WTC11 (cell line): ENCODE measurements at regions not wholly inside any gene's neighbourhood (a gene's known extent, or its start where the extent isn't known, plus 50 kb on each side); places are given as distances from the start of the nearest gene placed in this dataset.

Source experiments
- ATAC-seq: fragments of 200-7000 bp; cut with Tn5 transposase; 2 replicates; pipeline ENCODE4 v1.10.0; 2021; ENCODE audit warnings: mild to moderate bottlenecking, moderate library complexity
- CTCF ChIA-PET: fragments of 300-600 bp; sonication (Branson Sonifier 250); formaldehyde crosslinking; loops from one replicate; lab custom pipeline; 2021; ENCODE audit warnings: antibody characterized with exemption; lab: Charles Lee
- POLR2A ChIA-PET: fragments of 350-600 bp; sonication (Branson Sonifier 250); formaldehyde crosslinking; loops from one replicate; lab custom pipeline; 2021; ENCODE audit warnings: antibody characterized with exemption; lab: Charles Lee
- DNase-seq: peaks from one replicate; pipeline ENCODE4 v3.0.0; 2021; ENCODE audit warnings: low spot score
- H3K27ac Mint-ChIP-seq: 2 replicates; pipeline ENCODE4 v1.8.0; 2021; ENCODE audit warnings: mixed read lengths
- H3K27me3 Mint-ChIP-seq: 2 replicates; pipeline ENCODE4 v1.8.0; 2021; ENCODE audit warnings: low read depth, mild to moderate bottlenecking, moderate library complexity, mixed read lengths
- H3K36me3 Mint-ChIP-seq: 2 replicates; pipeline ENCODE4 v1.8.0; 2021; ENCODE audit warnings: mixed read lengths
- H3K4me1 Mint-ChIP-seq: 2 replicates; pipeline ENCODE4 v1.8.0; 2022; ENCODE audit warnings: mixed read lengths
- H3K4me3 Mint-ChIP-seq: 2 replicates; pipeline ENCODE4 v1.8.0; 2021; ENCODE audit warnings: mild to moderate bottlenecking, moderate library complexity, mixed read lengths
- H3K9me3 Mint-ChIP-seq: 2 replicates; pipeline ENCODE4 v1.8.0; 2021; ENCODE audit warnings: mixed read lengths
- CBFB ChIP-seq: sonication (generic); formaldehyde crosslinking; IDR thresholded peaks from 2 replicates; pipeline ENCODE4 v1.8.1; 2022; ENCODE audit warnings: mild to moderate bottlenecking, low read depth, missing genetic modification reagents
- FOXJ3 ChIP-seq: sonication (generic); formaldehyde crosslinking; IDR thresholded peaks from 2 replicates; pipeline ENCODE4 v1.9.0; 2021; ENCODE audit warnings: missing genetic modification reagents, mild to moderate bottlenecking, borderline replicate concordance
- GTF2I ChIP-seq: fragments of 250-450 bp; sonication (Bioruptor Pico); conservative IDR thresholded peaks from 2 replicates; pipeline ENCODE4 v1.4.0; 2021; ENCODE audit warnings: mild to moderate bottlenecking
- IRF2 ChIP-seq: sonication (generic); formaldehyde crosslinking; IDR thresholded peaks from 2 replicates; pipeline ENCODE4 v1.8.0; 2022; ENCODE audit warnings: low read depth, missing genetic modification reagents, borderline replicate concordance
- MYBL2 ChIP-seq: sonication (generic); formaldehyde crosslinking; IDR thresholded peaks from 2 replicates; pipeline ENCODE4 v1.8.1; 2023; ENCODE audit warnings: mild to moderate bottlenecking, moderate library complexity, missing genetic modification reagents
- NFATC4 ChIP-seq: fragments of 250-450 bp; sonication (Bioruptor Pico); IDR thresholded peaks from 2 replicates; pipeline ENCODE4 v1.9.0; 2021; ENCODE audit warnings: mild to moderate bottlenecking
- NR2C2 ChIP-seq: sonication (generic); formaldehyde crosslinking; IDR thresholded peaks from 2 replicates; pipeline ENCODE4 v1.8.0; 2022; ENCODE audit warnings: mild to moderate bottlenecking, missing genetic modification reagents
- OVOL2 ChIP-seq: fragments of 250-450 bp; sonication (Bioruptor Pico); IDR thresholded peaks from 2 replicates; pipeline ENCODE4 v1.9.0; 2021; ENCODE audit warnings: mild to moderate bottlenecking, borderline replicate concordance
- TCF7 ChIP-seq: sonication (generic); formaldehyde crosslinking; IDR thresholded peaks from 2 replicates; pipeline ENCODE4 v1.8.0; 2022; ENCODE audit warnings: mild to moderate bottlenecking, low read depth, missing genetic modification reagents, moderate library complexity
- TP53 ChIP-seq: sonication (generic); formaldehyde crosslinking; IDR thresholded peaks from 2 replicates; pipeline ENCODE4 v1.8.1; 2023; ENCODE audit warnings: mild to moderate bottlenecking, missing genetic modification reagents
- ZBTB21 ChIP-seq: sonication (generic); formaldehyde crosslinking; IDR thresholded peaks from 2 replicates; pipeline ENCODE4 v1.8.1; 2023; ENCODE audit warnings: mild to moderate bottlenecking, missing genetic modification reagents, borderline replicate concordance
- ZNF263 ChIP-seq: sonication (generic); formaldehyde crosslinking; IDR thresholded peaks from 2 replicates; pipeline ENCODE4 v1.8.1; 2022; ENCODE audit warnings: low read depth, mild to moderate bottlenecking, moderate library complexity, missing genetic modification reagents
- ZNF423 ChIP-seq: fragments of 250-450 bp; sonication (Bioruptor Pico); IDR thresholded peaks from 2 replicates; pipeline ENCODE4 v2.1.2; 2022; ENCODE audit warnings: mild to moderate bottlenecking, moderate library complexity
- TF ChIP-seq, protein P1 (sequence below): fragments of 250-450 bp; sonication (Bioruptor Pico); conservative IDR thresholded peaks from 2 replicates; pipeline ENCODE4 v1.9.0; 2021; ENCODE audit warnings: mild to moderate bottlenecking
- TF ChIP-seq, protein P2 (sequence below): sonication (generic); formaldehyde crosslinking; IDR thresholded peaks from 2 replicates; pipeline ENCODE4 v1.8.1; 2022; ENCODE audit warnings: low read depth, missing genetic modification reagents, borderline replicate concordance
- TF ChIP-seq, protein P3 (sequence below): sonication (generic); formaldehyde crosslinking; IDR thresholded peaks from 2 replicates; pipeline ENCODE4 v1.8.0; 2022; ENCODE audit warnings: mild to moderate bottlenecking, missing genetic modification reagents
- TF ChIP-seq, protein P4 (sequence below): fragments of 250-450 bp; sonication (Bioruptor Pico); IDR thresholded peaks from 2 replicates; pipeline ENCODE4 v1.9.0; 2021; ENCODE audit warnings: mild to moderate bottlenecking, borderline replicate concordance
- TF ChIP-seq, protein P5 (sequence below): sonication (generic); formaldehyde crosslinking; IDR thresholded peaks from 2 replicates; pipeline ENCODE4 v1.8.1; 2023; ENCODE audit warnings: mild to moderate bottlenecking, missing genetic modification reagents, moderate library complexity
- TF ChIP-seq, protein P6 (sequence below): sonication (generic); formaldehyde crosslinking; IDR thresholded peaks from 2 replicates; pipeline ENCODE4 v1.8.0; 2022; ENCODE audit warnings: missing genetic modification reagents

DNA sequence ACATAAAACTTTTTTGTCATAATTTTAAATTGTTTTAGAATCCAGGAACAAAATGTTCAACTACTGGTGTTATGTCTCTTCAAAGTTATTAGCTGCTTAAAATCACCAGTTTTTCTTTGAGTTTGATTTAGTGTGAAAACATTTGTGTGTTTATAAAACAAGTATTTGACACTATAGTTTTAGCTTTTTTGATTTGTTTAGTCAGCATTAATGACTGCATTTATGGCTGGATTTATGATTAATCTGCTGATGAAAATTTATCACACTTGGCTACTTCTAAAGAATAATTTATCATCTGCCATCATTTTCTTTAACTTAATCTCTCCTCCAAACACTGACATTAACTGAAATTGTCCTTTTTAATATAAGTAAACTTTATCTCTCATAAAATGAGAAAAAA is 1465.9 kb upstream of the SLC10A2 start:
- Mint-ChIP-seq H3K27me3 (no peaks in the 10 kb centered on the region), H3K27ac (no peak overlapping the region), H3K36me3 (no peaks in the 10 kb centered on the region; the same call in 1 of the 2 replicates), H3K4me1 (peaks cover 33% of the 10 kb centered on the region), H3K9me3 (peaks cover 4% of the 10 kb centered on the region; the same call in 1 of the 2 replicates), H3K4me3 (no peak overlapping the region)
- CTCF ChIA-PET, result no interaction called here
- no peak for ATAC-seq
- no peak for TF ChIP-seq GTF2I
- TF ChIP-seq, protein P1, sequence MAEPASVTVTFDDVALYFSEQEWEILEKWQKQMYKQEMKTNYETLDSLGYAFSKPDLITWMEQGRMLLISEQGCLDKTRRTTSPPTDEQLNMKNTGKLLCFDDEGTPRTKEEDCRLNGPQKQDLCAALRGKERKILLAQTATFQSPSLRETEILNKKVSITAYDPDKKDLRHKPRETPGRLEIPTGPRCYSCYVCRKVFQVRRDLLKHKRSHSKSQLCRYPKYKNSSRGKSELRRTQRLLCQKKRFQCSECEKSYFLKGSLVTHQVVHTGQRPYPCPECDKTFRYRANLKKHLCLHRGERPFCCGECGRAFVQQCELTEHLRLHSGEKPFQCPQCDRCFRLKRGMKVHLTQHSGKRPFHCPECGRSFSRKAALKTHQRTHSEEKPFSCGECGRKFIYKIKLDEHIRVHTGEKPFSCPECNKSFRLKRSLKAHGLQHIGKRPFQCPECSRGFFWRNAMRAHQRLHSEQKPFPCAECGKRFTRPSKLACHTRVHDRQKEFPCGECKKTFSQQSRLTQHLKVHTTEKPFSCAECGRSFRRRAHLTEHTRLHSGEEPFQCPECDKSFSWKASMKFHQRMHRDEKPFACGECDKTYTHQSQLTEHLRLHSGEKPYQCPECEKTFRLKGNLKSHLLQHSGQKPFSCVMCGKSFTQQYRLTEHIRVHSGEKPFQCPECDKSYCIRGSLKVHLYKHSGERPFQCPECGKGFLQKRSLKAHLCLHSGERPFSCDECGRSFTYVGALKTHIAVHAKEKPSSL (CRISPR knock-in tag), result no peak
- no peak for DNase-seq
- POLR2A ChIA-PET, result no interaction called here

DNA sequence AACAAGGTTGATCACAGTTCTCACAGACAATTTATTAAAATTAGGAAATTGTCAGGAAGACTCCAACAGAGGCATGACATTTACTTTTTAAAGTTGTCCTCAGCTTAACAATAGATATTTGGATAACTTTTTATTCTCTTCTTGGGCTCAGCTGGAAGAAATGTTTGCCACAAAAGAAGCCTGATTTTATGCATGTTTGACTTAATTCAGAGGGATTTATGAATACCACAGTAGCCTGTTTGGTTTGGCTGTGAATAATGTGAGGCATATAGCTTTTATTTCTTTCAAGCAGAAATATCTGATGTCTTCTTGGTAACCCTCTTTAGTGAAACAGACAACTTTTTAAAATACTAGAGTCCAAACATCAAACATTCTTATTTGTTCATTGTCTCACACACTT is 1464.5 kb upstream of the SLC10A2 start:
- TF ChIP-seq, protein P2, sequence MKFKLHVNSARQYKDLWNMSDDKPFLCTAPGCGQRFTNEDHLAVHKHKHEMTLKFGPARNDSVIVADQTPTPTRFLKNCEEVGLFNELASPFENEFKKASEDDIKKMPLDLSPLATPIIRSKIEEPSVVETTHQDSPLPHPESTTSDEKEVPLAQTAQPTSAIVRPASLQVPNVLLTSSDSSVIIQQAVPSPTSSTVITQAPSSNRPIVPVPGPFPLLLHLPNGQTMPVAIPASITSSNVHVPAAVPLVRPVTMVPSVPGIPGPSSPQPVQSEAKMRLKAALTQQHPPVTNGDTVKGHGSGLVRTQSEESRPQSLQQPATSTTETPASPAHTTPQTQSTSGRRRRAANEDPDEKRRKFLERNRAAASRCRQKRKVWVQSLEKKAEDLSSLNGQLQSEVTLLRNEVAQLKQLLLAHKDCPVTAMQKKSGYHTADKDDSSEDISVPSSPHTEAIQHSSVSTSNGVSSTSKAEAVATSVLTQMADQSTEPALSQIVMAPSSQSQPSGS (CRISPR knock-in tag), result no peak
- TF ChIP-seq MYBL2 (CRISPR knock-in tag) (no peak), CBFB (no peak), ZBTB21 (CRISPR knock-in tag) (no peak), NR2C2 (CRISPR knock-in tag) (no peak), OVOL2 (no peak), TP53 (no peak), ZNF263 (CRISPR knock-in tag) (no peak), FOXJ3 (CRISPR knock-in tag) (no peak), ZNF423 (no peak), TCF7 (CRISPR knock-in tag) (no peak), IRF2 (CRISPR knock-in tag) (no peak), NFATC4 (CRISPR knock-in tag) (no peak)
- TF ChIP-seq, protein P3, sequence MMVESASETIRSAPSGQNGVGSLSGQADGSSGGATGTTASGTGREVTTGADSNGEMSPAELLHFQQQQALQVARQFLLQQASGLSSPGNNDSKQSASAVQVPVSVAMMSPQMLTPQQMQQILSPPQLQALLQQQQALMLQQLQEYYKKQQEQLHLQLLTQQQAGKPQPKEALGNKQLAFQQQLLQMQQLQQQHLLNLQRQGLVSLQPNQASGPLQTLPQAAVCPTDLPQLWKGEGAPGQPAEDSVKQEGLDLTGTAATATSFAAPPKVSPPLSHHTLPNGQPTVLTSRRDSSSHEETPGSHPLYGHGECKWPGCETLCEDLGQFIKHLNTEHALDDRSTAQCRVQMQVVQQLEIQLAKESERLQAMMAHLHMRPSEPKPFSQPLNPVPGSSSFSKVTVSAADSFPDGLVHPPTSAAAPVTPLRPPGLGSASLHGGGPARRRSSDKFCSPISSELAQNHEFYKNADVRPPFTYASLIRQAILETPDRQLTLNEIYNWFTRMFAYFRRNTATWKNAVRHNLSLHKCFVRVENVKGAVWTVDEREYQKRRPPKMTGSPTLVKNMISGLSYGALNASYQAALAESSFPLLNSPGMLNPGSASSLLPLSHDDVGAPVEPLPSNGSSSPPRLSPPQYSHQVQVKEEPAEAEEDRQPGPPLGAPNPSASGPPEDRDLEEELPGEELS (CRISPR knock-in tag), result no peak
- TF ChIP-seq, protein P4, sequence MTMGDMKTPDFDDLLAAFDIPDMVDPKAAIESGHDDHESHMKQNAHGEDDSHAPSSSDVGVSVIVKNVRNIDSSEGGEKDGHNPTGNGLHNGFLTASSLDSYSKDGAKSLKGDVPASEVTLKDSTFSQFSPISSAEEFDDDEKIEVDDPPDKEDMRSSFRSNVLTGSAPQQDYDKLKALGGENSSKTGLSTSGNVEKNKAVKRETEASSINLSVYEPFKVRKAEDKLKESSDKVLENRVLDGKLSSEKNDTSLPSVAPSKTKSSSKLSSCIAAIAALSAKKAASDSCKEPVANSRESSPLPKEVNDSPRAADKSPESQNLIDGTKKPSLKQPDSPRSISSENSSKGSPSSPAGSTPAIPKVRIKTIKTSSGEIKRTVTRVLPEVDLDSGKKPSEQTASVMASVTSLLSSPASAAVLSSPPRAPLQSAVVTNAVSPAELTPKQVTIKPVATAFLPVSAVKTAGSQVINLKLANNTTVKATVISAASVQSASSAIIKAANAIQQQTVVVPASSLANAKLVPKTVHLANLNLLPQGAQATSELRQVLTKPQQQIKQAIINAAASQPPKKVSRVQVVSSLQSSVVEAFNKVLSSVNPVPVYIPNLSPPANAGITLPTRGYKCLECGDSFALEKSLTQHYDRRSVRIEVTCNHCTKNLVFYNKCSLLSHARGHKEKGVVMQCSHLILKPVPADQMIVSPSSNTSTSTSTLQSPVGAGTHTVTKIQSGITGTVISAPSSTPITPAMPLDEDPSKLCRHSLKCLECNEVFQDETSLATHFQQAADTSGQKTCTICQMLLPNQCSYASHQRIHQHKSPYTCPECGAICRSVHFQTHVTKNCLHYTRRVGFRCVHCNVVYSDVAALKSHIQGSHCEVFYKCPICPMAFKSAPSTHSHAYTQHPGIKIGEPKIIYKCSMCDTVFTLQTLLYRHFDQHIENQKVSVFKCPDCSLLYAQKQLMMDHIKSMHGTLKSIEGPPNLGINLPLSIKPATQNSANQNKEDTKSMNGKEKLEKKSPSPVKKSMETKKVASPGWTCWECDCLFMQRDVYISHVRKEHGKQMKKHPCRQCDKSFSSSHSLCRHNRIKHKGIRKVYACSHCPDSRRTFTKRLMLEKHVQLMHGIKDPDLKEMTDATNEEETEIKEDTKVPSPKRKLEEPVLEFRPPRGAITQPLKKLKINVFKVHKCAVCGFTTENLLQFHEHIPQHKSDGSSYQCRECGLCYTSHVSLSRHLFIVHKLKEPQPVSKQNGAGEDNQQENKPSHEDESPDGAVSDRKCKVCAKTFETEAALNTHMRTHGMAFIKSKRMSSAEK, result no peak
- TF ChIP-seq, protein P5, sequence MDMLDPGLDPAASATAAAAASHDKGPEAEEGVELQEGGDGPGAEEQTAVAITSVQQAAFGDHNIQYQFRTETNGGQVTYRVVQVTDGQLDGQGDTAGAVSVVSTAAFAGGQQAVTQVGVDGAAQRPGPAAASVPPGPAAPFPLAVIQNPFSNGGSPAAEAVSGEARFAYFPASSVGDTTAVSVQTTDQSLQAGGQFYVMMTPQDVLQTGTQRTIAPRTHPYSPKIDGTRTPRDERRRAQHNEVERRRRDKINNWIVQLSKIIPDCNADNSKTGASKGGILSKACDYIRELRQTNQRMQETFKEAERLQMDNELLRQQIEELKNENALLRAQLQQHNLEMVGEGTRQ (CRISPR knock-in tag), result no peak
- TF ChIP-seq, protein P6, sequence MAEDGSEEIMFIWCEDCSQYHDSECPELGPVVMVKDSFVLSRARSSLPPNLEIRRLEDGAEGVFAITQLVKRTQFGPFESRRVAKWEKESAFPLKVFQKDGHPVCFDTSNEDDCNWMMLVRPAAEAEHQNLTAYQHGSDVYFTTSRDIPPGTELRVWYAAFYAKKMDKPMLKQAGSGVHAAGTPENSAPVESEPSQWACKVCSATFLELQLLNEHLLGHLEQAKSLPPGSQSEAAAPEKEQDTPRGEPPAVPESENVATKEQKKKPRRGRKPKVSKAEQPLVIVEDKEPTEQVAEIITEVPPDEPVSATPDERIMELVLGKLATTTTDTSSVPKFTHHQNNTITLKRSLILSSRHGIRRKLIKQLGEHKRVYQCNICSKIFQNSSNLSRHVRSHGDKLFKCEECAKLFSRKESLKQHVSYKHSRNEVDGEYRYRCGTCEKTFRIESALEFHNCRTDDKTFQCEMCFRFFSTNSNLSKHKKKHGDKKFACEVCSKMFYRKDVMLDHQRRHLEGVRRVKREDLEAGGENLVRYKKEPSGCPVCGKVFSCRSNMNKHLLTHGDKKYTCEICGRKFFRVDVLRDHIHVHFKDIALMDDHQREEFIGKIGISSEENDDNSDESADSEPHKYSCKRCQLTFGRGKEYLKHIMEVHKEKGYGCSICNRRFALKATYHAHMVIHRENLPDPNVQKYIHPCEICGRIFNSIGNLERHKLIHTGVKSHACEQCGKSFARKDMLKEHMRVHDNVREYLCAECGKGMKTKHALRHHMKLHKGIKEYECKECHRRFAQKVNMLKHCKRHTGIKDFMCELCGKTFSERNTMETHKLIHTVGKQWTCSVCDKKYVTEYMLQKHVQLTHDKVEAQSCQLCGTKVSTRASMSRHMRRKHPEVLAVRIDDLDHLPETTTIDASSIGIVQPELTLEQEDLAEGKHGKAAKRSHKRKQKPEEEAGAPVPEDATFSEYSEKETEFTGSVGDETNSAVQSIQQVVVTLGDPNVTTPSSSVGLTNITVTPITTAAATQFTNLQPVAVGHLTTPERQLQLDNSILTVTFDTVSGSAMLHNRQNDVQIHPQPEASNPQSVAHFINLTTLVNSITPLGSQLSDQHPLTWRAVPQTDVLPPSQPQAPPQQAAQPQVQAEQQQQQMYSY (CRISPR knock-in tag), result no peak
- Mint-ChIP-seq H3K27ac (peak overlapping the region; percentile 23; the same call in 1 of the 2 replicates), H3K4me3 (no peak overlapping the region; the same call in 1 of the 2 replicates), H3K4me1 (peaks cover 33% of the 10 kb centered on the region), H3K9me3 (peaks cover 4% of the 10 kb centered on the region; the same call in 1 of the 2 replicates), H3K27me3 (no peaks in the 10 kb centered on the region), H3K36me3 (no peaks in the 10 kb centered on the region; the same call in 1 of the 2 replicates)
- CTCF ChIA-PET, result no interaction called here
- POLR2A ChIA-PET, result no interaction called here
- ATAC-seq (no peak), DNase-seq (no peak)
